Muscle of back (tissue), 3 donors: ENCODE measurements at regions not wholly inside any gene's neighbourhood (a gene's known extent, or its start where the extent isn't known, plus 50 kb on each side); places are given as distances from the start of the nearest gene placed in this dataset.
"Not testable (repeated sequence)": the region's sequence is repeated elsewhere in the genome, so short reads cannot be mapped to it uniquely, and the experiment has no call there.

Experiments
- DNase-seq, 3 donors: peaks; one replicate each; pipeline versions ENCODE4 v3.0.0 to v3.0.0-alpha.2; 2013

DNA sequence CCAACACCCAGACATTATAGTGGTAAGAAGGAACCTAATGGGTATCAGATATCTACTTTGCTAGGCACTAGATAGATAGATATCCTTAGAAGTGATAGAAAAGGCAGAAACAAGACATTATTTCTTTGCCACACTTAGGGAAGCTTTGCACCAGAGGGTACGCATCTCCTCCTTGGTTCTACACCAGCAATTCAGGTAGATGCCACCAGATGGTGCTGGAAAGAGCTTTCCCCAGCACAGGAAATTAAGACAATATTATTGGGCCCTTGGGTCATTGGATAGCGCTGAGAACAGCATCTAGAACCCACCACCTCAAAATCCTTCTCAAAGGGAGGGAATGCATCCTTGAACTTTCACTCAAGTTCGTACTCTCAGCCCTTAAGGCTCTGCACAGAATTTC is 173.8 kb upstream of the CCL2 start:
- DNase-seq = no peak

GRCh38 chr17:34082404-34082803 is 172.7 kb upstream of the CCL2 start:
- no peak for DNase-seq

DNA sequence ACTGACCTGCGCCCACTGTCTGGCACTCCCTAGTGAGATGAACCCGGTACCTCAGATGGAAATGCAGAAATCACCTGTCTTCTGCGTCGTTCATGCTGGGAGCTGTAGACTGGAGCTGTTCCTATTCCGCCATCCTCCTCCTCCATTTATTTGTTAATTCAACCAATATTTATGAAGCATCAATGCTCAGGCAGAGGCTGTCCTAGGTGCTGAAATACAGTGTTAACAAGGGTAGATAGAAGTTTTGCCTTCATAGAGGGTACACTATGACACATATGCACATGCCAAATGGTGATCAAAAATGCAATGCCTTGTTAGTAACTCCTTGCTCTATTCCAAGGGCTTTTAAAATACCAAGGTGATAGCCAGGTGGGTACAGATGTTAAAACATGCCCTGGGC is 166.0 kb upstream of the CCL2 start:
- not testable (repeated sequence) for DNase-seq

GRCh38 chr17:34090593-34090992 is 164.5 kb upstream of the CCL2 start:
- no peak for DNase-seq

- no peak for DNase-seq
Observed at GRCh38 chr17:34091975-34092374, 163.1 kb upstream of the CCL2 start.

DNA sequence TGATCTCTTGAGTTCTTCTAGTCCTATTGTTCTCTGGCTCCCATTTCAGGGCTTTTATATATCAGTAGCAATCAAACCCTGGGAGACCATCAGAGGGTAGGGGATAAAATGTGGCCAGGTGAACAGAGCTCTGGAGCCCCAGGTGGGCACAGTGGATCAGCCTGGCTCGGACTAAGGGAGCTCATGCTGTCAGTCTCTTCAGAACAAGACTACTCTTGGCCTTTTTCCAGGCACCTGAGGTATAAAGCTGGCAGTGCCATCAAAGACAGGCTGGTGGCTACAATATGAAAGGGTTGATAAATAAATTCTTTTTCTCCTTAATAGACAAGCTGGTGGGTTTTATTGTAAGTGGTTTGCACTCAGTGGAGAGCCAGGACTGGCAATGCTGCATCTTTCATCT is 160.0 kb upstream of the CCL2 start:
- DNase-seq = no peak

DNA sequence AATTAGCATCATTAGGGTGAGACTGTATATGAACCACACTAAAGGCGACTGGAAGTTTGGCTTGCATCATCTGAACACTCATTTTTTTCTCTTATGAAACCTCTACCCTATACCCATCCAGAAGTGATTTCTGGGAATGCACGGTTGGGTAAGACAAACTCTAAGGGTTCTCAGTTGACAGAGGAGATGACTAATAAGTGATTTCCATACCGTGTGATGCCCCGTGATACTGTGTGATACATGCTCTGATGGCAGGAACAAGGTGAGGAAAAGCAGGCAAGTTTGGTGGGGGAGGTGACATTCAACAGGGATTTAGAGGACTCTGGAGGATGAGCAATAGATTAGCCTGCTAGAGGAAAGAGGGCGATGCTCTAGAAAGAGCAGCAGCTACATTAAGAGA is 156.4 kb upstream of the CCL2 start:
- DNase-seq = no peak

GRCh38 chr17:34099859-34100515 is 155.1 kb upstream of the CCL2 start:
- no peak for DNase-seq

DNA sequence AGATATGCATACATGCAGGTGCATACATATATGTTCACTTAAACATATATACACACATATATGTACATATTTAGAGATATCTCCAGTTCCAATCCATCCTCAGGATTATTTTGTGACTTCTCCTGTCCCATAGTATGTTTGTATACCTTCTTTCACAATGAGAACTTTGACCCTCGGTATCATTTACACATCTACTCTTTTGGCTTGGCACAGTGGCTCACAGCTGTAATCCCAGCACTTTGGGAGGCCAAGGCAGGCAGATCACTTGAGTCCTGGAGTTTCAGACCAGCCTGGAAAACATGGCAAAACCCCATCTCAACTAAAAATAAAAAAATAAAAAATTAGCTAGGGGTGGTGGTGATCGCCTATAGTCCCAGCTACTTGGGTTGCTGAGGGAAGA is 148.1 kb upstream of the CCL2 start:
- DNase-seq = no peak

DNA sequence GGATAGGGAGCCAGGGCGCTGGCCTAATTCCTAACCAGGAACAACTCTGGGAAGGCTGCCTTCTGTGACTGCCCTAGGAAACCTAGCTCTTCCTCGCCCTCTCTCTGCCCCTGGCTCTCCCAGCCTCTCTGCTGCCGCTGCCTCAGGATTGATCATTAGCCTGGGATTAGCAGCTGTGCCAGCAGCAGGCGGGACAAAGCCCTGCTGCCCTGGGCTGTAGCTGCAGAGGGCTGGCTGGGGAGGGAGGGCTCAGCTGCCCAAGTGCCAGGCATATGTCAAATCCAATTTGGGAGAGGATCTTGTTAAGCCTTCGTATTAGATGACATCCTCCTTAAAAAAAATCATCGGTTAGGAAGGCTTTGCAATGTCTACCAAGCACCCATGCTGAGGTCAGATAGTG is 144.8 kb upstream of the CCL2 start:
- peak; percentile 11 to 14 (median 12) for DNase-seq

- DNase-seq = no peak
Observed at GRCh38 chr17:34113089-34113488, 142.0 kb upstream of the CCL2 start.

DNA sequence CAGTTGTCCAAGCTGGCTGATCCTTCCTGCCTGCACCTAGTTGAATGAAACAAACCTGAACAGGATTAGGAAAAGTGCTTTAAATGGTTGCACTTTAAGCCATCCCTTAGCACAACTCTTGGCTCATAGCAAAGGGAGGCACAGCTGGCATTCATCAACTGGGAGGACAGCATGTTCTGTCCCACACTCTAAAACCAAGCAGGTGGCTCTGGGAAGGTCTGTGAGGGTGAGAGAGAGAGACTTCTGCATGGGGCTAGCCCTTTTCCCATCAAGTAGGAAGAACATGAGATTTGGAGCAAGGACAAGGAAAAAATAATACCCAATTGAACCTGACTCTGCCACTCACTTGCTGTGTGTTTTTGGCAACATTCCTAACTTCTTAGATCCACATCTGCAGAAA is 140.9 kb upstream of the CCL2 start:
- DNase-seq = no peak

- DNase-seq = no peak
Observed at GRCh38 chr17:34116306-34116705, 138.8 kb upstream of the CCL2 start.

- DNase-seq = no peak
Observed at GRCh38 chr17:34117332-34117731, 137.8 kb upstream of the CCL2 start.

- no peak for DNase-seq
Observed at GRCh38 chr17:34117811-34118210, 137.3 kb upstream of the CCL2 start.

DNA sequence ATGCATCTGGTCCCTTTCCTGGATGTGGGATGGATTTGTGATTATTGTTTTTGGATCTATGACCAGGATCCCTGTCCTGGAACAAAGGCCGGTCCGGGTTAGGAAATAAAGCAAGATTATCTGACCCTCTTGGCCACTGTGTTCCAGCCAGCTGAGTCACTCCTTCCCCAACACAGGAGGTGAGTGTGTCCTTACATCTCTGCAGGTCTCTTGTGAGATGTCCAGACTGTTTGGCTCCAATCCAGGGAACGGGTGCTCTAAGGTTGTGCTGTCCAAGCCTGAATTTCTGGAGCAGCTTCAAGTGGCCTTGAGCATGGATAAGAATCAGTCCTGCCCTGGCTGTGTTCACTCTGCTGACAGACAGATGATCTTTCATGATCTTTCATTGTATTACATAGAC is 136.5 kb upstream of the CCL2 start:
- DNase-seq = no peak

DNA sequence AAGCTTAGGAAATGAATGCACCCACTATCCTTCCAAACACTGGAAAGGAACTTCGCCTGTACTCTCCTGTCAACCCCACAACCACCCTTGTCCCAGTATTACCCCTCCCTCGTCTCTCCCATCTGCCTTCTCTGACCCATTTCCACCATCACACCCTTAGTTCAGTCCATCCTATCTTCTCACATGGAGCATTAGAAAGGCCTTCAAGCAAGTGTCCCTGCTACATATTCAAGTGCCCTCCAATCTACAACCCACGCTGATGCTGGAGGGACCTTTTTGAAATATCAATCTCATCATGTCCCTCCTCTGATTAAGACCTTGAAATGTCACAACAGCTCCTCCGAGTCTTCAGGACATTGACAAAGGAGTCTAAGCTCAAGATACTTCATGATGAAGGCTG is 133.8 kb upstream of the CCL2 start:
- DNase-seq = no peak

- no peak for DNase-seq
Observed at GRCh38 chr17:34122515-34122914, 132.6 kb upstream of the CCL2 start.

DNA sequence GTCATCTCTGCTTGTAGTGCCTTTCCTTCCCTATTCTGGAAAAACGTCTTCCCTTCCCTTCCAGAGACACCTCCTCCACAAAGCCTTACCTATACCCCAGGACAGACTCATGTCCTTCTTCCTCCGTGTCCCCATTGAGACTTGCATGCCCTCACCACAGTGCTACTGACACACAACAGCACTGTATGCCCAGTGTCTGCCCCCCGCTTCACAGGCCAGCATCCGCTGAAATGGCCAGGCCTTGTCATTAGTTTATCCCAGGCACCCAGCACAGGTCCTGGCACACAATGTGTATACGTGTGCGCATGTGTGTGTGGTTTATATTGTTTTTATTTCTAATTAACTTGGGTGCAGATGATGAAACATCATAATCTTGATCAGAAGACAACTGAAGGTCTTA is 130.1 kb upstream of the CCL2 start:
- no peak for DNase-seq

GRCh38 chr17:34125921-34126320 is 129.2 kb upstream of the CCL2 start:
- no peak for DNase-seq

DNA sequence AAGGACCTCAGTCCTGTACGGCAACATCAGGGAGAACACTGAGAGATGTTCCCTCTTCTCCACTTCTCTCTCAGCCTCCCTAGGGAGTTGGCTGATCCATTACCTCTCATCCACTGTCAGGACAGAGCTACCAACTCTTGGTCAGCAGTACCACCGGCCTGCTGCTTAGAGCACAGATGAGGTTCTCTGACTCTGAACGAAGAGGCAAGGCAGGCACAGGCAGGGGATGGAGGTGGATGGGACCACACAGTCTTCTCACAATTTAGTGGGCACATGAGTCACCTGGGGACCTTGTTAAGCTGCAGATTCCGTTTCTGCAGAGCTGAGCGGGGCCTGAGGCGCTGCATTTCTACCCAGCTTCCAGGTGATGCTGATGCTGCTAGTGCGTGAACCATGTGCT is 128.6 kb upstream of the CCL2 start:
- DNase-seq = no peak

- no peak for DNase-seq
Observed at GRCh38 chr17:34126965-34127364, 128.1 kb upstream of the CCL2 start.

GRCh38 chr17:34130544-34130943 is 124.5 kb upstream of the CCL2 start:
- no peak for DNase-seq

DNA sequence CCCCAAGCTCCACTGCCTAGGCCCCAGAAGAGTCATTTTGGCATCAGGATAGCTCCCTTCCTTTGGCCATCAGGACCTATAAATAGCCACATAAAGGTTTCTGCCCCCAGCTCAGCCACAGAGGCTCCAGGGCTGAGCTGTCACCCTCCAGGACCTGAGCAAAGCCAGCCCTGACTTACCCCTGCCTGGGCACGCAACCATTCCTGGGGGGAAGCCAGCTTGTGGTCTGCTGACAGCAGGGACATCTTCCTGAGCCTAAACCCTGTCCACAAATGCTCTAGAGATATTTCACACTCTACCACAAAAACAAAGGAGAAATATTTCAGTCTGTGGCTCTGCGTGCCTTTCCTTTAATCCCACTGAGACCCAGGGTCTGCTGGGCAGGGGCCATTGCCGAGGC is 123.7 kb upstream of the CCL2 start:
- DNase-seq = no peak

GRCh38 chr17:34133350-34133749 is 121.7 kb upstream of the CCL2 start:
- DNase-seq = no peak
